Stimulated activated CD4-positive, alpha-beta T cell treated with anti-CD3 and anti-CD28 coated beads, Interleukin-4, amount 100 ng/mL, for 24 hours (primary cell): ENCODE measurements at regions not wholly inside any gene's neighbourhood (a gene's known extent, or its start where the extent isn't known, plus 50 kb on each side); places are given as distances from the start of the nearest gene placed in this dataset.

Source experiments
- DNase-seq: peaks from one replicate; pipeline ENCODE4 v3.0.0-alpha.2; 2020

- no peak for DNase-seq
Measured at GRCh38 chr3:168427156-168427555, 331.4 kb upstream of the GOLIM4 start.

GRCh38 chr3:168425936-168426595, 330.3 kb upstream of the GOLIM4 start:
- no peak for DNase-seq

- DNase-seq = no peak
Measured at GRCh38 chr3:168424059-168424734, 328.5 kb upstream of the GOLIM4 start.

DNA sequence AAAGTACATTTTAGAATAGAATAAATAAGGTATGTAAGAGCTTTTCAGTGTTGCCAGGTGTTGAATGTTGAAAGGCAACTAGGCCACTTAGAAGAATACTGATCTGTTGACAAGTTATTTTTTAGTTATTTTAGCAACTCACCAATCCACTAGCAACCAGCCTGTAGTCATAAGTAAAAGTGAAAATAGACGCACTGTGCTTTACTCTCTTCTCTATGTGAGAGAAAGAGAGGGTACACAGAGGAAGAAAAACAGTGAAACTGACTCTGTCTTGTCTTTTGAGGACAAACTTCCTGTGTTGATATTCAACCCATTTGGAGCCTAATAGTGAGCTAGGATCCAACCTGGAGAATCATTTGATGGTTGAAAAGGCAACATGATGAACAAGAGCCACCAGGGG, 327.1 kb upstream of the GOLIM4 start:
- DNase-seq = no peak

DNA sequence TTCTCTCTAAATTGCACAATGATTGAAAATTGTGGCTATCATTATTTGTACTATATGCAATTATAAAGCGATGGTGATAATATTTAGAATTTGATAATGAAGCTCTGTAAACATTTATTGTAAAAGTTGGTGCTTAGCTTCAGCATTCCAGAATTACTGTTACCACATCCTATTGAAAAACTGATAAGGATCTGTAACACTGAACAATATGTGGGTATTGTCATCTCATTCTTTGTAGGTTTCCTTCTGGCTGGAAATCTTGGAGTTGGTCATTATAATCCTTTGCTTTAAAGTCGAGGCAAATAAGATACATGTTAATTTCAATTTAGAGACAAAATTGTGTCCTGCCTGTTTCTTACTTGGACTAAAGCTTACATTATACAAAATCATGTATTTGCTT, 323.4 kb upstream of the GOLIM4 start:
- DNase-seq = no peak

DNA sequence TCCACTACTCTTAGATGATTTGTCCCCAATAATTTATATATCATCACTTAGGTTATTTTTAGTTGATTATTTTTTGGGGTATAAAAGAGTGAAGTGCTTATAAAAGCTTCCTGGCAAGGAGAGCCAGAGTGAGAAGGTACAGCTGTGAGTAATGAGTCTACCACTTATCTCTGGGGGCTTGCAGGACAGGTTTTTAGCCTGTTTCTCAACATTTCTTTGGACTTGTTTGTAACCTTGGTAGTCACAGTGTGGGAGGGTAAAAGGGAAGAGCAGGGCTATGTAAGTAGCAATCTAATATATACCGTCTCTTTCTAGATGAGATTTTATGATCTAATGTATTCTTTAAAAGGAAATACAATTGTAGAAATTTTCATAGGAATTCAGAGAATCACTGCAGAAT, 321.3 kb upstream of the GOLIM4 start:
- DNase-seq = no peak

GRCh38 chr3:168416446-168416845, 320.7 kb upstream of the GOLIM4 start:
- no peak for DNase-seq

DNA sequence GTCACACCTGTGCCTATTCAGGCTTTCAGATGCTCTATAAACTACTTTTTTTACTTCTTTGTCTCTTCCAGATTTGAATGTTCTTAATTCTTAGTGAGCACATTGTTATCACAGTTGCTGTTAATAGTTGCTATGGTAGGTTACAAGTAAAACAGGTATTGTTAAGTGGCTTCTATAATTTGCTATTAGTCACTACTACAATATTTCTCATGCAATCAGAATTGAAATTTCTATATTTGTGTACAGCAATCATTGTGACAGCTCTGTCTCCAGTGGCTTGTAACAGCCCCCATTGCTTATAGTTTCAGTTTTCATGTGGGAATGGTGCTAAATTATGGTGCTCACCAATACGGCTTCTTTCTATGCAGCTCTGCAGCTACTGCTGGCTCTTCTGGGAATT, 318.4 kb upstream of the GOLIM4 start:
- DNase-seq = no peak

DNA sequence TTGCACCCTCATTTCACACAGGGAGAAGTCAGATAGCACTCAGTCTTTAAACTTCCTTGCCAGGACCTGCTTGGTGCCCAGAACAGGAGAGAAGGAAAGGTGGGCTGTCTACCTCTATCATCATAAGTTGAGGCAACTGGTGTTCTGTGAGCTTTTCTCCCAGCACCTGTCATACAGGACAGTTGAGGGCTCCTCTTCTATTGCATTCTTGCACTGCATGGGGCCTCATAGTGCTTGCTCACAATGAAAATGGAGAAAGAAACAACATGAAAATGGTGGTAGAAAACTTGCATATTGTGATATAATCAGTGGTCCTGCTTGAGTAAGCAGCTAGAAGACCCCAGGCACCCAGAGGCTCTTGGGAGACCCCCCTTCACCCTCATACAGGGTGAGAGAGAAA, 311.7 kb upstream of the GOLIM4 start:
- DNase-seq = no peak

GRCh38 chr3:168405288-168405687, 309.6 kb upstream of the GOLIM4 start:
- DNase-seq = no peak

- DNase-seq = no peak
Measured at GRCh38 chr3:168398371-168399025, 302.8 kb upstream of the GOLIM4 start.

DNA sequence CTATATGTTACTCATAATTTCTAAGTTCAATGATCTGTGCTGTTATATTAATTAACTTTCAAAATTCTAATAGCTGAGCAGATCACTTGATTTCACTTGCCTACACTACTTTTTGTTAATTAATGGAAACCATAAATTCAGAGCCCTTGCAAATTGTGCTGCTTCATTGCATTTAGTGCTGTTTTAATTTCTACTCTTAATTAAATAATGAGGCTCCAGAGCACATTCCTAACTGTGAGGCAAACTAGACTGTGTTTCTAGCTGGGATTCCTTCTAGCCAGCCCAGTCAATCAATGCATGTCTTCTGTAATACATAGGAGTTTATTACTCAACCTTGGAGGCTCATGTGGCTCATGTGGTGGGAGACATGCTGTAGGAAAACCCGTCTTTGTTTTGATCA, 301.1 kb upstream of the GOLIM4 start:
- no peak for DNase-seq

- DNase-seq = no peak
Measured at GRCh38 chr3:168395551-168395950, 299.8 kb upstream of the GOLIM4 start.

DNA sequence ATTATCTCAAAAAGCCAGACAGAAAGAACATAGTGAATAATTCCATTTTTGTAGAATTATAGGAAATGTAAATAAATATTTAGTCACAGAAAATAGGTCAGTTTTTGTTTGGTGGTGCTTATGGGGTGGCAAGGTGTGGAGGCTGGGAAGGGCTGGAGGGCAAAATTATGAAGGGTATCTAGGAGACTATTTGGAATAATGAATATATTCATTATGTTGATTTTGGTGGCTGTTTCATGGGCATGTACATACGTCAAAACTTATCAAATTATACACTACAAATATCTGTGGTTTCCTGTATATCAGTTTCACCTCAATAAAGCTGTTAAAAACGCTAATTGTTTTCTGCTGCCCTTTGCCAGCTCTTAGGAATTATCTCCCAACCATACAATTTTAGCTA, 298.7 kb upstream of the GOLIM4 start:
- no peak for DNase-seq

- no peak for DNase-seq
Measured at GRCh38 chr3:168386301-168386700, 290.6 kb upstream of the GOLIM4 start.

GRCh38 chr3:168384990-168385389, 289.3 kb upstream of the GOLIM4 start:
- DNase-seq = no peak

- DNase-seq = no peak
Measured at GRCh38 chr3:168383573-168383972, 287.8 kb upstream of the GOLIM4 start.

DNA sequence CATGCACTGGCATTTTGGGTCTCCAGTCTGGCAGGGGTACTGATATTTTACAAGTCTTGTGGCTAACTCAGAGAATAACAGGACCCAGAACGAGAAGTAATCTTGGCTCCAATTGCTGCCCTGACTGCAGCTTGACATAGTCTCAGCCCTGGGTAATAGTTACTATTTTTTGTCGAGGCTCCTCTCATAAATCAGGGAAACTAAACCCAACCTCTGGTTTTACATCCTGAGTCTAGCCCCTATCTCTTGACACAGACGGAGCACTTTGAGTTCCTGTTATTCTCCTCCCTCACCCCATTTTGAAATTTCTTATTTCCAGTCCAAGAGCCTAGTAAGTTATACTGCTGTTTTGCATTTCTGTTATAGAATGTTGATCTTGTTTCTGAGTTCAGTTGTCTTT, 276.1 kb upstream of the GOLIM4 start:
- no peak for DNase-seq

DNA sequence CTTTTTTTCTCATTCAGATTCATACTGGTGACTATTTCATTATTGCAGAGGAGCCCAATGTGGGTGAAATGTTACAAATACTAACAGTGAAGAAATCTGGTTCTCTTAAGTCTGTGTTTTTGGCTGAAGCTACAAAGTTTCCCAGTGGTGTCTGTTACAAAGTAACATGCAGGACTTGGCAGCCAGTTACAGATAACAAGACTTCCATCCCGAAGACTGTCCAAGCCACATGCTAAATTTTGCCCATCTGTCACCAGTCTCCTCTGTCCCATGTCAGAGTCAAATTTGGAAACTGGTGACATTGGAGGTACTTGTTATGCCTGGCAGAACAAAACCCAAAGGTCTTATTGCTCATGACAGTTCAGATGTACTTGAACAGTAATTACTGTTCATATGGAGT, 269.2 kb upstream of the GOLIM4 start:
- no peak for DNase-seq

- DNase-seq = no peak
Measured at GRCh38 chr3:168362661-168363247, 267.0 kb upstream of the GOLIM4 start.

- DNase-seq = no peak
Measured at GRCh38 chr3:168362156-168362555, 266.4 kb upstream of the GOLIM4 start.

- no peak for DNase-seq
Measured at GRCh38 chr3:168360993-168361392, 265.3 kb upstream of the GOLIM4 start.

GRCh38 chr3:168342946-168343850, 247.5 kb upstream of the GOLIM4 start:
- DNase-seq = no peak
